ENCODE measurements at regions not wholly inside any gene's neighbourhood (a gene's known extent, or its start where the extent isn't known, plus 50 kb on each side); places are given as distances from the start of the nearest gene placed in this dataset.

GRCh38 chr21:27300770-27301169, 333.9 kb upstream of the ADAMTS5 start:
- TF ChIP-seq, protein P1, sequence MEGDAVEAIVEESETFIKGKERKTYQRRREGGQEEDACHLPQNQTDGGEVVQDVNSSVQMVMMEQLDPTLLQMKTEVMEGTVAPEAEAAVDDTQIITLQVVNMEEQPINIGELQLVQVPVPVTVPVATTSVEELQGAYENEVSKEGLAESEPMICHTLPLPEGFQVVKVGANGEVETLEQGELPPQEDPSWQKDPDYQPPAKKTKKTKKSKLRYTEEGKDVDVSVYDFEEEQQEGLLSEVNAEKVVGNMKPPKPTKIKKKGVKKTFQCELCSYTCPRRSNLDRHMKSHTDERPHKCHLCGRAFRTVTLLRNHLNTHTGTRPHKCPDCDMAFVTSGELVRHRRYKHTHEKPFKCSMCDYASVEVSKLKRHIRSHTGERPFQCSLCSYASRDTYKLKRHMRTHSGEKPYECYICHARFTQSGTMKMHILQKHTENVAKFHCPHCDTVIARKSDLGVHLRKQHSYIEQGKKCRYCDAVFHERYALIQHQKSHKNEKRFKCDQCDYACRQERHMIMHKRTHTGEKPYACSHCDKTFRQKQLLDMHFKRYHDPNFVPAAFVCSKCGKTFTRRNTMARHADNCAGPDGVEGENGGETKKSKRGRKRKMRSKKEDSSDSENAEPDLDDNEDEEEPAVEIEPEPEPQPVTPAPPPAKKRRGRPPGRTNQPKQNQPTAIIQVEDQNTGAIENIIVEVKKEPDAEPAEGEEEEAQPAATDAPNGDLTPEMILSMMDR (IDR thresholded peaks at IDR 0.05; ENCODE audit: insufficient read depth, low read length, poor library complexity, severe bottlenecking) = no peak

DNA sequence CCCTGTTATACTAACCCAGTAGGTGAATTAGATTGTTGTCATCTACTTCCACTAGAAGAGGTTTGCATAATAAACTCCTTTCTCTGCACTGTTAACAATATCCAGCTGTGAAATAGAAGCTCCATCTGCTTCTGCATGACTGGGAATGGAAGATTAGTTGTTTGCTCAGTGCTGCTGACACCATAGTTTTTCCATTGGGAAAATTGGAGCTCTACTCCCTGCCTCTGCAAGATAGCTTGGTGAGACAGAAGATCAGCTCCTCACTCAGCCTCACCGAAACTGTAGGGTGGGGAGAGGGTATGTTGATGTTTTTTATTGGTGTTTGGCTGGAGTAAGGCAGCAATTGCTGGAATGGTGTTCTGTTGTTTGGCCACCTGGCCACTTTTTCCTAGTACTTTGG, 331.6 kb upstream of the ADAMTS5 start:
- TF ChIP-seq, protein P1 (IDR thresholded peaks at IDR 0.05; ENCODE audit: insufficient read depth, low read length, poor library complexity, severe bottlenecking) = no peak
- no peaks in the 10 kb centered on the region for H3K27me3 ChIP-seq (replicated peaks; ENCODE audit: control insufficient read depth, insufficient read depth, low read length)
- no peak overlapping the region for H3K4me3 ChIP-seq (replicated peaks; ENCODE audit: low read depth, low read length)
- no peaks in the 10 kb centered on the region for H3K36me3 ChIP-seq (ENCODE audit: control insufficient read depth, insufficient read depth, low read length)
- no peak for DNase-seq (ENCODE audit: extremely low read depth, insufficient read length)

More at GRCh38 chr21:27300770-27301169, 333.9 kb upstream of the ADAMTS5 start:
- Histone ChIP-seq H3K4me3 (replicated peaks; ENCODE audit: low read depth, low read length) (no peak overlapping the region), H3K27me3 (replicated peaks; ENCODE audit: control insufficient read depth, insufficient read depth, low read length) (no peaks in the 10 kb centered on the region), H3K36me3 (ENCODE audit: control insufficient read depth, insufficient read depth, low read length) (no peaks in the 10 kb centered on the region)
- DNase-seq (ENCODE audit: extremely low read depth, insufficient read length) = no peak

GRCh38 chr21:27293239-27293638, 326.4 kb upstream of the ADAMTS5 start:
- H3K27me3 ChIP-seq (replicated peaks; ENCODE audit: control insufficient read depth, insufficient read depth, low read length) = no peaks in the 10 kb centered on the region

GRCh38 chr21:27292783-27293182, 325.9 kb upstream of the ADAMTS5 start:
- DNase-seq (ENCODE audit: extremely low read depth, insufficient read length) = no peak
- Histone ChIP-seq H3K27me3 (replicated peaks; ENCODE audit: control insufficient read depth, insufficient read depth, low read length) (no peaks in the 10 kb centered on the region), H3K36me3 (ENCODE audit: control insufficient read depth, insufficient read depth, low read length) (no peaks in the 10 kb centered on the region), H3K4me3 (replicated peaks; ENCODE audit: low read depth, low read length) (no peak overlapping the region)
- TF ChIP-seq, protein P1 (IDR thresholded peaks at IDR 0.05; ENCODE audit: insufficient read depth, low read length, poor library complexity, severe bottlenecking) = no peak

More at GRCh38 chr21:27293239-27293638, 326.4 kb upstream of the ADAMTS5 start:
- DNase-seq (ENCODE audit: extremely low read depth, insufficient read length) = no peak
- Histone ChIP-seq H3K36me3 (ENCODE audit: control insufficient read depth, insufficient read depth, low read length) (no peaks in the 10 kb centered on the region), H3K4me3 (replicated peaks; ENCODE audit: low read depth, low read length) (no peak overlapping the region)
- TF ChIP-seq, protein P1 (IDR thresholded peaks at IDR 0.05; ENCODE audit: insufficient read depth, low read length, poor library complexity, severe bottlenecking) = no peak

GRCh38 chr21:27292229-27292628, 325.3 kb upstream of the ADAMTS5 start:
- TF ChIP-seq, protein P1 (IDR thresholded peaks at IDR 0.05; ENCODE audit: insufficient read depth, low read length, poor library complexity, severe bottlenecking) = no peak
- no peaks in the 10 kb centered on the region for H3K36me3 ChIP-seq (ENCODE audit: control insufficient read depth, insufficient read depth, low read length)
- no peaks in the 10 kb centered on the region for H3K27me3 ChIP-seq (replicated peaks; ENCODE audit: control insufficient read depth, insufficient read depth, low read length)
- DNase-seq (ENCODE audit: extremely low read depth, insufficient read length) = no peak
- H3K4me3 ChIP-seq (replicated peaks; ENCODE audit: low read depth, low read length) = no peak overlapping the region

GRCh38 chr21:27291006-27291405, 324.1 kb upstream of the ADAMTS5 start:
- no peaks in the 10 kb centered on the region for H3K27me3 ChIP-seq (replicated peaks; ENCODE audit: control insufficient read depth, insufficient read depth, low read length)
- no peak overlapping the region for H3K4me3 ChIP-seq (replicated peaks; ENCODE audit: low read depth, low read length)
- TF ChIP-seq, protein P1 (IDR thresholded peaks at IDR 0.05; ENCODE audit: insufficient read depth, low read length, poor library complexity, severe bottlenecking) = no peak
- no peaks in the 10 kb centered on the region for H3K36me3 ChIP-seq (ENCODE audit: control insufficient read depth, insufficient read depth, low read length)
- DNase-seq (ENCODE audit: extremely low read depth, insufficient read length) = no peak
